ENCODE measurements at regions not wholly inside any gene's neighbourhood (a gene's known extent, or its start where the extent isn't known, plus 50 kb on each side); places are given as distances from the start of the nearest gene placed in this dataset.

GRCh38 chr1:60415696-60416095 lies 342.1 kb upstream of the C1orf87 start:
- Histone ChIP-seq H3K4me1 (ENCODE audit: control extremely low read depth in 1 of 4, control insufficient read depth in 4 of 4, insufficient read depth in 4 of 4, low read length in 3 of 4) (no peaks in the 10 kb centered on the region), H3K9me3 (ENCODE audit: control extremely low read depth in 1 of 5, control insufficient read depth in 4 of 5, insufficient read depth in 2 of 5, low read depth in 1 of 5, low read length in 4 of 5) (no peaks in the 10 kb centered on the region), H3K27ac (ENCODE audit: insufficient read depth in 1 of 2, low read depth in 1 of 2, low read length in 2 of 2, poor library complexity in 1 of 2, severe bottlenecking in 2 of 2) (no peak overlapping the region), H3K4me3 (ENCODE audit: control insufficient read depth in 1 of 7, extremely low read depth in 1 of 7, insufficient read depth in 4 of 7, low read depth in 2 of 7, low read length in 6 of 7) (no peak overlapping the region), H3K27me3 (replicated peaks in 2 of 5; ENCODE audit: control insufficient read depth in 4 of 5, insufficient read depth in 5 of 5, low read length in 4 of 5) (no peaks in the 10 kb centered on the region), H3K36me3 (ENCODE audit: control insufficient read depth in 4 of 4, insufficient read depth in 4 of 4, low read length in 3 of 4) (no peaks in the 10 kb centered on the region)
- ChIA-PET POLR2A (no interaction called here), CTCF (no interaction called here)
- peak in 2 of 3 donors; percentile 17 to 35 for DNase-seq

- POLR2A ChIA-PET = no interaction called here
- H3K27ac ChIP-seq (ENCODE audit: insufficient read depth in 1 of 2, low read depth in 1 of 2, low read length in 2 of 2, poor library complexity in 1 of 2, severe bottlenecking in 2 of 2) = no peak overlapping the region
- CTCF ChIA-PET = no interaction called here
- H3K9me3 ChIP-seq (ENCODE audit: control extremely low read depth in 1 of 5, control insufficient read depth in 4 of 5, insufficient read depth in 2 of 5, low read depth in 1 of 5, low read length in 4 of 5) = no peaks in the 10 kb centered on the region
- H3K4me3 ChIP-seq (ENCODE audit: control insufficient read depth in 1 of 7, extremely low read depth in 1 of 7, insufficient read depth in 4 of 7, low read depth in 2 of 7, low read length in 6 of 7) = no peak overlapping the region
- WGBS (ENCODE audit: insufficient coverage) = 100% methylated on average over 1 of the region's 1 CpG
- H3K27me3 ChIP-seq (replicated peaks in 2 of 5; ENCODE audit: control insufficient read depth in 4 of 5, insufficient read depth in 5 of 5, low read length in 4 of 5) = no peaks in the 10 kb centered on the region
- no peak for DNase-seq
- H3K36me3 ChIP-seq (ENCODE audit: control insufficient read depth in 4 of 4, insufficient read depth in 4 of 4, low read length in 3 of 4) = no peaks in the 10 kb centered on the region
- no peaks in the 10 kb centered on the region for H3K4me1 ChIP-seq (ENCODE audit: control extremely low read depth in 1 of 4, control insufficient read depth in 4 of 4, insufficient read depth in 4 of 4, low read length in 3 of 4)
These were observed 339.5 kb upstream of the C1orf87 start for GRCh38 chr1:60413091-60413490.

- no peaks in the 10 kb centered on the region for H3K36me3 ChIP-seq (ENCODE audit: control insufficient read depth in 4 of 4, insufficient read depth in 4 of 4, low read length in 3 of 4)
- H3K27me3 ChIP-seq (replicated peaks in 2 of 5; ENCODE audit: control insufficient read depth in 4 of 5, insufficient read depth in 5 of 5, low read length in 4 of 5) = no peaks in the 10 kb centered on the region
- H3K9me3 ChIP-seq (ENCODE audit: control extremely low read depth in 1 of 5, control insufficient read depth in 4 of 5, insufficient read depth in 2 of 5, low read depth in 1 of 5, low read length in 4 of 5) = no peaks in the 10 kb centered on the region
- H3K27ac ChIP-seq (ENCODE audit: insufficient read depth in 1 of 2, low read depth in 1 of 2, low read length in 2 of 2, poor library complexity in 1 of 2, severe bottlenecking in 2 of 2) = no peak overlapping the region
- CTCF ChIA-PET = no interaction called here
- WGBS (ENCODE audit: insufficient coverage) = 80% methylated on average over 1 of the region's 2 CpGs
- H3K4me3 ChIP-seq (ENCODE audit: control insufficient read depth in 1 of 7, extremely low read depth in 1 of 7, insufficient read depth in 4 of 7, low read depth in 2 of 7, low read length in 6 of 7) = no peak overlapping the region
- no peak for DNase-seq
- H3K4me1 ChIP-seq (ENCODE audit: control extremely low read depth in 1 of 4, control insufficient read depth in 4 of 4, insufficient read depth in 4 of 4, low read length in 3 of 4) = no peaks in the 10 kb centered on the region
- POLR2A ChIA-PET = interaction anchor here (0.6 kb wide), 1 partner anchor 207 kb away, joined by 3 read pairs; no protein-coding TSS in a partner anchor
These were observed 338.0 kb upstream of the C1orf87 start for GRCh38 chr1:60411591-60411990.

DNA sequence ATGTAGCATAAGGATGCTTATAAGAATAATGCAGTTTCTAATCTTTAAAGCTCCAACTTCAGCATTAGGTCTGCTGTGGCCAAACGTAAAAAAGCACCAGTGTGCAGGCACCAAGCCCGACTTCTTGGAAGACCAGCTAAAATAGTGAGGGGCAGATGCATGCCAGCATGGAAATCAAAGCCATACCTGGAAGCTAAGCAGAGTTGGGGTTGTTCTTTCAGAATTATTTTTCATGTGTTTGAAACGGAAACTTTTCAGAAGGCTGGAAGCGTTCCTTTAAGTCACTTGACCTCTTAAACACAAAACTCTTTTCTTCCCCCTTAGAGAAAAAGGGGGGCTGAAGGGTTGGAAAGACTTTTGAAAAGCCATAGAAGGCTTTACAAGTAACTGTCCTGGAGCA lies 329.2 kb upstream of the C1orf87 start:
- ChIA-PET POLR2A (no interaction called here), CTCF (no interaction called here)
- H3K4me3 ChIP-seq (ENCODE audit: control insufficient read depth in 1 of 7, extremely low read depth in 1 of 7, insufficient read depth in 4 of 7, low read depth in 2 of 7, low read length in 6 of 7) = no peak overlapping the region

GRCh38 chr1:60402216-60402615 lies 328.6 kb upstream of the C1orf87 start:
- H3K9me3 ChIP-seq (ENCODE audit: control extremely low read depth in 1 of 5, control insufficient read depth in 4 of 5, insufficient read depth in 2 of 5, low read depth in 1 of 5, low read length in 4 of 5) = no peaks in the 10 kb centered on the region
- no peaks in the 10 kb centered on the region for H3K36me3 ChIP-seq (ENCODE audit: control insufficient read depth in 4 of 4, insufficient read depth in 4 of 4, low read length in 3 of 4)
- CTCF ChIA-PET = no interaction called here
- 70% methylated on average over 2 of the region's 3 CpGs for WGBS (ENCODE audit: insufficient coverage)
- H3K4me3 ChIP-seq (ENCODE audit: control insufficient read depth in 1 of 7, extremely low read depth in 1 of 7, insufficient read depth in 4 of 7, low read depth in 2 of 7, low read length in 6 of 7) = no peak overlapping the region
- H3K27me3 ChIP-seq (replicated peaks in 2 of 5; ENCODE audit: control insufficient read depth in 4 of 5, insufficient read depth in 5 of 5, low read length in 4 of 5) = no peaks in the 10 kb centered on the region
- POLR2A ChIA-PET = no interaction called here
- no peaks in the 10 kb centered on the region for H3K4me1 ChIP-seq (ENCODE audit: control extremely low read depth in 1 of 4, control insufficient read depth in 4 of 4, insufficient read depth in 4 of 4, low read length in 3 of 4)
- DNase-seq = no peak
- H3K27ac ChIP-seq (ENCODE audit: insufficient read depth in 1 of 2, low read depth in 1 of 2, low read length in 2 of 2, poor library complexity in 1 of 2, severe bottlenecking in 2 of 2) = no peak overlapping the region

More for the DNA sequence above, 329.2 kb upstream of the C1orf87 start:
- no peaks in the 10 kb centered on the region for H3K4me1 ChIP-seq (ENCODE audit: control extremely low read depth in 1 of 4, control insufficient read depth in 4 of 4, insufficient read depth in 4 of 4, low read length in 3 of 4)
- H3K27ac ChIP-seq (ENCODE audit: insufficient read depth in 1 of 2, low read depth in 1 of 2, low read length in 2 of 2, poor library complexity in 1 of 2, severe bottlenecking in 2 of 2) = no peak overlapping the region
- no peaks in the 10 kb centered on the region for H3K27me3 ChIP-seq (replicated peaks in 2 of 5; ENCODE audit: control insufficient read depth in 4 of 5, insufficient read depth in 5 of 5, low read length in 4 of 5)
- DNase-seq = no peak
- 95% methylated on average over 2 of the region's 4 CpGs for WGBS (ENCODE audit: insufficient coverage)
- H3K36me3 ChIP-seq (ENCODE audit: control insufficient read depth in 4 of 4, insufficient read depth in 4 of 4, low read length in 3 of 4) = no peaks in the 10 kb centered on the region
- H3K9me3 ChIP-seq (ENCODE audit: control extremely low read depth in 1 of 5, control insufficient read depth in 4 of 5, insufficient read depth in 2 of 5, low read depth in 1 of 5, low read length in 4 of 5) = no peaks in the 10 kb centered on the region

GRCh38 chr1:60394436-60394835 lies 320.9 kb upstream of the C1orf87 start:
- Histone ChIP-seq H3K4me1 (ENCODE audit: control extremely low read depth in 1 of 4, control insufficient read depth in 4 of 4, insufficient read depth in 4 of 4, low read length in 3 of 4) (no peaks in the 10 kb centered on the region), H3K27me3 (replicated peaks in 2 of 5; ENCODE audit: control insufficient read depth in 4 of 5, insufficient read depth in 5 of 5, low read length in 4 of 5) (no peaks in the 10 kb centered on the region), H3K27ac (ENCODE audit: insufficient read depth in 1 of 2, low read depth in 1 of 2, low read length in 2 of 2, poor library complexity in 1 of 2, severe bottlenecking in 2 of 2) (no peak overlapping the region), H3K4me3 (ENCODE audit: control insufficient read depth in 1 of 7, extremely low read depth in 1 of 7, insufficient read depth in 4 of 7, low read depth in 2 of 7, low read length in 6 of 7) (no peak overlapping the region), H3K36me3 (ENCODE audit: control insufficient read depth in 4 of 4, insufficient read depth in 4 of 4, low read length in 3 of 4) (no peaks in the 10 kb centered on the region), H3K9me3 (ENCODE audit: control extremely low read depth in 1 of 5, control insufficient read depth in 4 of 5, insufficient read depth in 2 of 5, low read depth in 1 of 5, low read length in 4 of 5) (no peaks in the 10 kb centered on the region)
- DNase-seq = peak in 1 of 3 donors; percentile 7
- ChIA-PET POLR2A (no interaction called here), CTCF (no interaction called here)
- 17% methylated on average over 1 of the region's 3 CpGs for whole genome bisulfite sequencing (ENCODE audit: insufficient coverage)

GRCh38 chr1:60390593-60391282 lies 317.2 kb upstream of the C1orf87 start:
- peak in 1 of 3 donors; percentile 19 for DNase-seq
- Histone ChIP-seq H3K9me3 (ENCODE audit: control extremely low read depth in 1 of 5, control insufficient read depth in 4 of 5, insufficient read depth in 2 of 5, low read depth in 1 of 5, low read length in 4 of 5) (no peaks in the 10 kb centered on the region), H3K36me3 (ENCODE audit: control insufficient read depth in 4 of 4, insufficient read depth in 4 of 4, low read length in 3 of 4) (no peaks in the 10 kb centered on the region), H3K27ac (ENCODE audit: insufficient read depth in 1 of 2, low read depth in 1 of 2, low read length in 2 of 2, poor library complexity in 1 of 2, severe bottlenecking in 2 of 2) (no peak overlapping the region), H3K4me1 (ENCODE audit: control extremely low read depth in 1 of 4, control insufficient read depth in 4 of 4, insufficient read depth in 4 of 4, low read length in 3 of 4) (no peaks in the 10 kb centered on the region), H3K27me3 (replicated peaks in 2 of 5; ENCODE audit: control insufficient read depth in 4 of 5, insufficient read depth in 5 of 5, low read length in 4 of 5) (no peaks in the 10 kb centered on the region), H3K4me3 (ENCODE audit: control insufficient read depth in 1 of 7, extremely low read depth in 1 of 7, insufficient read depth in 4 of 7, low read depth in 2 of 7, low read length in 6 of 7) (no peak overlapping the region)
- ChIA-PET CTCF (no interaction called here), POLR2A (no interaction called here)
- no CpG with 5 or more reads among the region's 3 CpGs for WGBS (ENCODE audit: insufficient coverage)
